Ascending aorta (tissue), 2 donors: ENCODE measurements at regions not wholly inside any gene's neighbourhood (a gene's known extent, or its start where the extent isn't known, plus 50 kb on each side); places are given as distances from the start of the nearest gene placed in this dataset.

ENCODE experiments used
- DNase-seq, 2 donors: peaks; one replicate each; pipeline ENCODE4 v3.0.0-alpha.2; 2019; ENCODE audit warnings: low spot score in 2 of 2
- H3K27ac ChIP-seq, 2 donors: fragments of 200-600 bp; sonication (generic); one replicate each; pipeline ENCODE4 v1.5.1; 2016 to 2017; ENCODE audit warnings: mild to moderate bottlenecking in 1 of 2
- H3K27me3 ChIP-seq: fragments of 200-600 bp; sonication (generic); one replicate; pipeline ENCODE4 v1.5.1; 2017
- H3K36me3 ChIP-seq, 2 donors: fragments of 200-600 bp; sonication (generic); one replicate each; pipeline ENCODE4 v1.5.1; 2016
- H3K4me1 ChIP-seq, 2 donors: fragments of 200-600 bp; sonication (generic); one replicate each; pipeline ENCODE4 v1.5.1; 2016 to 2017; ENCODE audit warnings: mild to moderate bottlenecking in 1 of 2
- H3K4me3 ChIP-seq, 2 donors: fragments of 200-600 bp; sonication (generic); one replicate each; pipeline ENCODE4 v1.5.1; 2016 to 2017; ENCODE audit warnings: mild to moderate bottlenecking in 1 of 2
- H3K9me3 ChIP-seq, 2 donors: fragments of 200-600 bp; sonication (generic); one replicate each; pipeline ENCODE4 v1.5.1; 2016
- CTCF ChIP-seq, 3 experiments: fragments of 200-600 bp in 2 of 3; fragments of 450-650 bp in 1 of 3; sonication (generic) in 2 of 3; IDR thresholded peaks; one replicate each; pipeline ENCODE4 v1.5.1; 2016 to 2019; ENCODE audit warnings: antibody characterized with exemption in 3 of 3, mild to moderate bottlenecking in 1 of 3, moderate library complexity in 1 of 3
- intact Hi-C: fragments of 100-400 bp; cut with DNase I; formaldehyde crosslinking; loops from one replicate; pipeline ENCODE4 v1.15.1; 2023

- H3K36me3 ChIP-seq = no peaks in the 10 kb centered on the region
- H3K27ac ChIP-seq = no peak overlapping the region
- DNase-seq = no peak
- no peak overlapping the region for H3K4me3 ChIP-seq
- intact Hi-C loops = no loop called here
- H3K27me3 ChIP-seq = no peaks in the 10 kb centered on the region
- no peak for TF ChIP-seq CTCF (IDR thresholded peaks at IDR 0.05)
- no peaks in the 10 kb centered on the region for H3K4me1 ChIP-seq
- no peaks in the 10 kb centered on the region for H3K9me3 ChIP-seq
These were observed 556.6 kb downstream of the BCL11A start for GRCh38 chr2:59996855-59997254.

GRCh38 chr2:59993726-59994125 is 559.7 kb downstream of the BCL11A start:
- TF ChIP-seq CTCF (IDR thresholded peaks at IDR 0.05) = no peak
- intact Hi-C loops = no loop called here
- no peaks in the 10 kb centered on the region for H3K36me3 ChIP-seq
- no peak overlapping the region for H3K27ac ChIP-seq
- no peak for DNase-seq
- no peak overlapping the region for H3K4me3 ChIP-seq
- no peaks in the 10 kb centered on the region for H3K9me3 ChIP-seq
- H3K27me3 ChIP-seq = no peaks in the 10 kb centered on the region
- no peaks in the 10 kb centered on the region for H3K4me1 ChIP-seq

DNA sequence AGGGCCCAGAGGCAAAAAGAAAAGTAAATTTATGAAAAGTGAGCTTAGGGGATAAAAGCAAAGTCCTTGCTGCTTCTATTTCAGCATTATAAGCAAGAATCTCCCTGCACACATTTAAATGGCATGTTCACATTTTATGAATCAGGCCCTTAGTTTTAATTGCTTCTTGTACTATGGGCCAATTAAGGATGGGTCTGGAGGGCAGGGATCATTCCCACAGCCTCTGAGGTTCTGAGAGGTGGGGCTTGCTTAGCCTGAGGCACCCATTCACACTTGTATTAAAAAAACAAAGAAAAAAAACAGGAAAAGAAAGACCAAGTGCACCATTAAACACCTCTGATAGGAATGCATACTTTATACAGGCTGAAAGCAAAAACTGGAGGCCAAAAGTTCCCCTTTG is 565.1 kb downstream of the BCL11A start:
- intact Hi-C loops = no loop called here
- Histone ChIP-seq H3K27ac (no peak overlapping the region), H3K27me3 (no peaks in the 10 kb centered on the region)

GRCh38 chr2:59986511-59986910 is 566.9 kb downstream of the BCL11A start:
- intact Hi-C loops = no loop called here
- Histone ChIP-seq H3K36me3 (no peaks in the 10 kb centered on the region), H3K4me1 (no peaks in the 10 kb centered on the region), H3K27ac (no peak overlapping the region), H3K4me3 (no peak overlapping the region), H3K27me3 (no peaks in the 10 kb centered on the region), H3K9me3 (no peaks in the 10 kb centered on the region)
- TF ChIP-seq CTCF (IDR thresholded peaks at IDR 0.05) = no peak
- DNase-seq = no peak

More for the DNA sequence above, 565.1 kb downstream of the BCL11A start:
- Histone ChIP-seq H3K9me3 (no peaks in the 10 kb centered on the region), H3K4me3 (no peak overlapping the region), H3K36me3 (no peaks in the 10 kb centered on the region), H3K4me1 (no peaks in the 10 kb centered on the region)
- DNase-seq = no peak
- no peak for TF ChIP-seq CTCF (IDR thresholded peaks at IDR 0.05)

DNA sequence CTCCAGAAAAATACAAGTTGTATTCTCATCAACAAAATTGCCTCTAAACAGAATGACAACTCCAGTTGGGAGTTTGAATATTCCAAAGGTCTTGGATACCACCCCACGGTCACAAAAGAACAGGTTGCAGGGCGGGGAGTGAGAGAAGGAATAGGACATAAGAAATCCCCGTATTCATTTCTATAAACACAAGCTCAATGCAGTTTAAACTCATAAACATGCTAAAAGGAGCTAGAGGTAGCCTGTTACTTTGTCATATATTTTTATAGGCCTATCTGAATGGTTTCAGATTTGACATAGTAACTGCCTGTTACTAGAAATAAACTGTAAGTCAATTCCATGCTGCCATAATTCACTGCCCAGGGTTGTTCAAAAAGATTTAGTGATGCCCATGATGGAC is 567.5 kb downstream of the BCL11A start:
- Histone ChIP-seq H3K27ac (no peak overlapping the region), H3K27me3 (no peaks in the 10 kb centered on the region), H3K9me3 (no peaks in the 10 kb centered on the region), H3K36me3 (no peaks in the 10 kb centered on the region), H3K4me3 (no peak overlapping the region), H3K4me1 (no peaks in the 10 kb centered on the region)
- intact Hi-C loops = no loop called here
- DNase-seq = no peak
- no peak for TF ChIP-seq CTCF (IDR thresholded peaks at IDR 0.05)

GRCh38 chr2:59974051-59974766 is 579.2 kb downstream of the BCL11A start:
- DNase-seq = no peak
- no peak for TF ChIP-seq CTCF (IDR thresholded peaks at IDR 0.05)
- Histone ChIP-seq H3K4me3 (no peak overlapping the region), H3K36me3 (no peaks in the 10 kb centered on the region), H3K27me3 (no peaks in the 10 kb centered on the region), H3K9me3 (no peaks in the 10 kb centered on the region), H3K27ac (no peak overlapping the region), H3K4me1 (no peaks in the 10 kb centered on the region)
- intact Hi-C loops = no loop called here
